Heart left ventricle (tissue), 16 donors: ENCODE measurements at regions not wholly inside any gene's neighbourhood (a gene's known extent, or its start where the extent isn't known, plus 50 kb on each side); places are given as distances from the start of the nearest gene placed in this dataset.

Experiments used
- ATAC-seq, 4 donors: fragments of 200-7000 bp; cut with Tn5 transposase; one replicate each; pipeline ENCODE4 v1.9.1; 2020 to 2022; ENCODE audit warnings: moderate library complexity in 4 of 4, mild to moderate bottlenecking in 3 of 4, moderate number of reproducible peaks in 1 of 4
- DNase-seq, 5 donors: peaks; one replicate each; pipeline ENCODE4 v3.0.0-alpha.2; 2020
- H3K27ac ChIP-seq, 12 donors: fragments of 200-600 bp; sonication (generic) in 4 of 12; one replicate each; pipeline versions ENCODE4 v1.5.0 to v1.8.0; 2016 to 2022; ENCODE audit warnings: mild to moderate bottlenecking in 2 of 12
- H3K27me3 ChIP-seq, 9 donors: fragments of 200-600 bp; sonication (generic) in 2 of 9; one replicate each; pipeline versions ENCODE4 v1.5.1 to v1.8.0; 2016 to 2022; ENCODE audit warnings: mild to moderate bottlenecking in 3 of 9
- H3K36me3 ChIP-seq, 9 donors: fragments of 200-600 bp; sonication (generic) in 2 of 9; one replicate each; pipeline versions ENCODE4 v1.5.0 to v1.8.0; 2018 to 2022; ENCODE audit warnings: mild to moderate bottlenecking in 2 of 9
- H3K4me1 ChIP-seq, 12 donors: fragments of 200-600 bp; sonication (generic) in 4 of 12; one replicate each; pipeline versions ENCODE4 v1.5.0 to v1.8.0; 2016 to 2022; ENCODE audit warnings: mild to moderate bottlenecking in 3 of 12
- H3K4me3 ChIP-seq, 12 donors: fragments of 200-600 bp; sonication (generic) in 4 of 12; one replicate each; pipeline versions ENCODE4 v1.5.0 to v1.8.0; 2017 to 2022; ENCODE audit warnings: mild to moderate bottlenecking in 9 of 12, moderate library complexity in 4 of 12
- H3K9me3 ChIP-seq, 12 donors: fragments of 200-600 bp; sonication (generic) in 4 of 12; one replicate each; pipeline versions ENCODE4 v1.5.0 to v1.8.0; 2016 to 2022; ENCODE audit warnings: mild to moderate bottlenecking in 1 of 12
- CTCF ChIP-seq, 12 donors: fragments of 200-600 bp; sonication (generic) in 4 of 12; IDR thresholded peaks; one replicate each; pipeline versions ENCODE4 v1.5.0 to v1.8.0; 2018 to 2022; ENCODE audit warnings: antibody characterized with exemption in 12 of 12, mild to moderate bottlenecking in 5 of 12
- POLR2A ChIP-seq, 2 donors: fragments of 450-650 bp; IDR thresholded peaks; one replicate each; pipeline ENCODE4 v1.6.1; 2017; ENCODE audit warnings: antibody characterized with exemption in 2 of 2, mild to moderate bottlenecking in 2 of 2, moderate library complexity in 2 of 2
- WGBS, 4 donors: extraction: QIAGEN DNeasy Blood & Tissue Kit in 2 of 4; methylation state at CpG; one replicate each; pipeline versions ENCODE4 v1.1.5 to v1.1.7; 2013 to 2018; 5-methylcytosine and 5-hydroxymethylcytosine counted together
- intact Hi-C, 10 donors: fragments of 100-400 bp; cut with DNase I; formaldehyde crosslinking; loops; one replicate each; pipeline versions ENCODE4 v1.11.1 to v1.14.2; 2022
- donor health status: ischemic (EF 13 %, LVEDD 7.1; RV severe dilation, severe dysfunction).
- donor health status: healthy with polysubstance abuse.
- donor health status: DM: no; HTN: yes; CAD: no.
- donor health status: DM: no; HTN: no; CAD: no.
- donor health status: ischemic (EF 25% LVEDD 6.9; RV normal size, moderate dysfunction).
- donor health status: ischemic (EF 25% LVEDD 5.7; RV mildly dilated, moderate dysfunction).
- donor health status: healthy.
- donor health status: DM: yes; HTN: yes; CAD: no.
- donor health status: ischemic (EF 35%, LVEDD 5.7; RV mildly dilated, moderate dysfunction).
- donor health status: nonischemic (EF 11% LVEDD 7.7; RV severe dilation, severe dysfunction).
- donor health status: DM: yes; HTN: yes; CAD: no.
- donor health status: PGD.
- donor health status: ischemic (EF 29% LVEDD 5.4; RV normal size, mild dysfunction).
- donor health status: nonischemic (EF 23%, LVEDD 6.1; RV moderate dilation, normal function).

DNA sequence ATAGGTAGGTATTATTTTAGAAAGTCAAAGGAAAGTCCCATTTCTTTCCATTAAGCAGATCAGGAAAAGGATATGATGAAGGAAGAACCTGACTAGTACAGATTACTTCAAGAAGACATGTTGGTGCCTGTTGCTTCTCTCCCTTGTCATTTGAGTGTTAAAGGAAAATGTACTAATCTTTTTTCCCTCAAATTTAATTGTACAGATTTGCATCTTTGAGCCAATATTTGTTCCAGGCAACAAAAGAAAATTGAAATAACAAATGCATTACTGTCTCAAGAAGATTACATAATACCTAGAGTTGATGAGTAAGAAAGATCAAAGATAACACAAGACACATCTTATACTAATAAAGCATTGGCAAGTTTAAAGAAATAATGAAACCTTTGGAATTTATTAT is 566.9 kb upstream of the ZP4 start:
- no peaks in the 10 kb centered on the region for H3K9me3 ChIP-seq
- DNase-seq: no peak
- no peak overlapping the region for H3K4me3 ChIP-seq
- H3K27ac ChIP-seq: no peak overlapping the region
- no peaks in the 10 kb centered on the region for H3K27me3 ChIP-seq
- no peak for ATAC-seq
- intact Hi-C loops: no loop called here
- no peaks in the 10 kb centered on the region for H3K36me3 ChIP-seq
- no peaks in the 10 kb centered on the region for H3K4me1 ChIP-seq
- TF ChIP-seq CTCF (IDR thresholded peaks at IDR 0.05) (no peak), POLR2A (IDR thresholded peaks at IDR 0.05) (no peak)

DNA sequence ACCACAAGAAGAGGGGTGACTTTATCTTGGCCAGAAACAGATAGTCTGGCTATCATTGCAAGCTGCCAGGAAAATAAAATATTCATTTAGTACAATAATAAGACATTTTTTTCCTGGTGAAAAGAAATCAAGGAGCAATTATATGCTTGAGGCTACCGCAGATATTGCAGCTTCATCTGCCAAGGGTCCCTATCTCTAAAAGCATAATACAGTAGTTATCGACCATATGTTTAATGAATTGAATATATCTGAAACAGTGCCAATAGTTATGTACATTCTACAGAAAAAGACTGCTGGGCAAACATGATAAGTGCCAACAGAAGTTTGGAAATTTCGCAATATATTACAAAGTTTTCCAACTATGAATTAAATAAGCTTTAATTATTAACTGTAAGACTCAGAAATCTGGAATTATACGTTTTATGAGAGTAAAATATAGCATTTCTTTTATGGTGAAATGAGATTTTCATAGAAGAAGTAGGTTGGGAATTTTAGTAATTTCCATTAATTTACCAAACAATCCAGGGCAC is 561.1 kb upstream of the ZP4 start:
- WGBS, 4 donors: 63 to 75% (median 70%) methylated on average over 4 of the region's 4 CpGs
- intact Hi-C loops: no loop called here
- H3K27me3 ChIP-seq: no peaks in the 10 kb centered on the region
- no peak for TF ChIP-seq POLR2A (IDR thresholded peaks at IDR 0.05)
- no peak for TF ChIP-seq CTCF (IDR thresholded peaks at IDR 0.05)
- no peaks in the 10 kb centered on the region for H3K36me3 ChIP-seq
- H3K4me3 ChIP-seq: no peak overlapping the region
- H3K4me1 ChIP-seq: no peaks in the 10 kb centered on the region
- no peaks in the 10 kb centered on the region for H3K9me3 ChIP-seq
- no peak overlapping the region for H3K27ac ChIP-seq
- DNase-seq (no peak), ATAC-seq (no peak)

GRCh38 chr1:238450976-238451375 is 560.3 kb upstream of the ZP4 start:
- H3K27ac ChIP-seq: no peak overlapping the region
- intact Hi-C loops: no loop called here
- DNase-seq: no peak

GRCh38 chr1:238443687-238444086 is 553.0 kb upstream of the ZP4 start:
- Histone ChIP-seq H3K9me3 (peaks cover 0 to 12% (median 0%) of the 10 kb centered on the region in 12 donors), H3K27ac (no peak overlapping the region), H3K4me3 (no peak overlapping the region), H3K36me3 (no peaks in the 10 kb centered on the region), H3K27me3 (no peaks in the 10 kb centered on the region), H3K4me1 (no peaks in the 10 kb centered on the region)
- WGBS, 4 donors: 63 to 82% (median 78%) methylated on average over 6 of the region's 6 CpGs
- intact Hi-C loops: no loop called here
- TF ChIP-seq CTCF (IDR thresholded peaks at IDR 0.05) (no peak), POLR2A (IDR thresholded peaks at IDR 0.05) (no peak)
- no peak for DNase-seq
- ATAC-seq: no peak

More at GRCh38 chr1:238450976-238451375, 560.3 kb upstream of the ZP4 start:
- H3K27me3 ChIP-seq: no peaks in the 10 kb centered on the region
- H3K36me3 ChIP-seq: no peaks in the 10 kb centered on the region
- no peak for ATAC-seq
- no peaks in the 10 kb centered on the region for H3K9me3 ChIP-seq
- no peaks in the 10 kb centered on the region for H3K4me1 ChIP-seq
- H3K4me3 ChIP-seq: no peak overlapping the region
- TF ChIP-seq POLR2A (IDR thresholded peaks at IDR 0.05) (no peak), CTCF (IDR thresholded peaks at IDR 0.05) (no peak)
